ENCODE measurements at regions not wholly inside any gene's neighbourhood (a gene's known extent, or its start where the extent isn't known, plus 50 kb on each side); places are given as distances from the start of the nearest gene placed in this dataset.
A peak's percentile ranks its signal among the peaks of the same experiment; 100 is the strongest.

GRCh38 chr6:14276667-14277404, 159.3 kb downstream of the CD83 start:
- peak; percentile 77 for DNase-seq

- no peak for DNase-seq
Observed at GRCh38 chr6:14277405-14277930, 159.9 kb downstream of the CD83 start.

GRCh38 chr6:14278006-14278405, 160.4 kb downstream of the CD83 start:
- DNase-seq, result no peak

GRCh38 chr6:14278446-14278845, 160.9 kb downstream of the CD83 start:
- DNase-seq, result no peak

- DNase-seq, result no peak
Observed at GRCh38 chr6:14280006-14280510, 162.5 kb downstream of the CD83 start.

GRCh38 chr6:14280766-14281293, 163.3 kb downstream of the CD83 start:
- DNase-seq, result no peak

- no peak for DNase-seq
Observed at GRCh38 chr6:14281811-14282660, 164.5 kb downstream of the CD83 start.

- DNase-seq, result no peak
Observed at GRCh38 chr6:14282854-14283505, 165.4 kb downstream of the CD83 start.

- DNase-seq, result no peak
Observed at GRCh38 chr6:14283600-14284235, 166.1 kb downstream of the CD83 start.

- DNase-seq, result no peak
Observed at GRCh38 chr6:14284969-14285590, 167.5 kb downstream of the CD83 start.

GRCh38 chr6:14286144-14286543, 168.6 kb downstream of the CD83 start:
- DNase-seq, result no peak

- DNase-seq, result no peak
Observed at GRCh38 chr6:14286634-14287428, 169.3 kb downstream of the CD83 start.

GRCh38 chr6:14287707-14288106, 170.1 kb downstream of the CD83 start:
- no peak for DNase-seq

GRCh38 chr6:14288910-14289309, 171.3 kb downstream of the CD83 start:
- DNase-seq, result no peak

- no peak for DNase-seq
Observed at GRCh38 chr6:14290041-14290771, 172.6 kb downstream of the CD83 start.

- no peak for DNase-seq
Observed at GRCh38 chr6:14290772-14291330, 173.3 kb downstream of the CD83 start.

- DNase-seq, result no peak
Observed at GRCh38 chr6:14291331-14291730, 173.8 kb downstream of the CD83 start.

- DNase-seq, result no peak
Observed at GRCh38 chr6:14292119-14292518, 174.5 kb downstream of the CD83 start.

GRCh38 chr6:14294270-14294951, 176.8 kb downstream of the CD83 start:
- no peak for DNase-seq
